Heart right ventricle (tissue), 16 donors: ENCODE measurements at regions not wholly inside any gene's neighbourhood (a gene's known extent, or its start where the extent isn't known, plus 50 kb on each side); places are given as distances from the start of the nearest gene placed in this dataset.

Source experiments
- ATAC-seq, 8 donors: fragments of 200-7000 bp; cut with Tn5 transposase; one replicate each; pipeline ENCODE4 v1.9.1; 2020; ENCODE audit warnings: mild to moderate bottlenecking in 8 of 8, moderate library complexity in 8 of 8, moderate number of reproducible peaks in 1 of 8
- DNase-seq, 2 donors: peaks; one replicate each; pipeline ENCODE4 v3.0.0-alpha.2; 2020
- H3K27ac ChIP-seq, 10 donors: fragments of 200-600 bp; sonication (generic) in 2 of 10; one replicate each; pipeline versions ENCODE4 v1.5.0 to v1.8.0; 2020 to 2022; ENCODE audit warnings: mild to moderate bottlenecking in 3 of 10
- H3K27me3 ChIP-seq, 7 donors: fragments of 200-600 bp; one replicate each; pipeline ENCODE4 v1.8.0; 2021 to 2022; ENCODE audit warnings: mild to moderate bottlenecking in 2 of 7
- H3K36me3 ChIP-seq, 9 donors: fragments of 200-600 bp; sonication (generic) in 1 of 9; one replicate each; pipeline versions ENCODE4 v1.5.0 to v1.8.0; 2020 to 2022; ENCODE audit warnings: mild to moderate bottlenecking in 2 of 9
- H3K4me1 ChIP-seq, 9 donors: fragments of 200-600 bp; sonication (generic) in 1 of 9; one replicate each; pipeline versions ENCODE4 v1.5.0 to v1.8.0; 2020 to 2022; ENCODE audit warnings: mild to moderate bottlenecking in 4 of 9
- H3K4me3 ChIP-seq, 10 donors: fragments of 200-600 bp; sonication (generic) in 2 of 10; one replicate each; pipeline versions ENCODE4 v1.5.0 to v1.8.0; 2020 to 2022; ENCODE audit warnings: mild to moderate bottlenecking in 7 of 10, moderate library complexity in 2 of 10
- H3K9me3 ChIP-seq, 11 donors: fragments of 200-600 bp in 10 of 11; sonication (generic) in 2 of 11; one replicate each; pipeline versions ENCODE4 v1.5.0 to v1.8.0; 2013 to 2022; ENCODE audit warnings: mild to moderate bottlenecking in 2 of 11, control low read depth in 1 of 11, moderate library complexity in 1 of 11
- WGBS, 2 donors: extraction: QIAGEN DNeasy Blood & Tissue Kit; methylation state at CpG; one replicate each; pipeline ENCODE4 v1.1.7; 2013; ENCODE audit warnings: inconsistent platforms in 1 of 2; 5-methylcytosine and 5-hydroxymethylcytosine counted together
- intact Hi-C, 10 donors: fragments of 100-400 bp; cut with DNase I; formaldehyde crosslinking; loops; one replicate each; pipeline versions ENCODE4 v1.11.1 to v1.14.2; 2022
- TF ChIP-seq, protein P1 (sequence below), 9 donors: fragments of 200-600 bp; sonication (generic) in 2 of 9; IDR thresholded peaks; one replicate each; pipeline versions ENCODE4 v1.5.0 to v1.8.0; 2021 to 2022; ENCODE audit warnings: antibody characterized with exemption in 9 of 9, mild to moderate bottlenecking in 5 of 9, moderate library complexity in 1 of 9
- donor health status: Arrhythmogenic right ventricular cardiomyopathy.
- donor health status: ischemic (EF 13 %, LVEDD 7.1; RV severe dilation, severe dysfunction).
- donor health status: healthy with polysubstance abuse.
- donor health status: DM: no; HTN: yes; CAD: no.
- donor health status: DM: no; HTN: no; CAD: no.
- donor health status: ischemic (EF 25% LVEDD 6.9; RV normal size, moderate dysfunction).
- donor health status: ischemic (EF 25% LVEDD 5.7; RV mildly dilated, moderate dysfunction).
- donor health status: healthy.
- donor health status: DM: yes; HTN: yes; CAD: no.
- donor health status: Ischemic cardiomyopathy.
- donor health status: ischemic (EF 35%, LVEDD 5.7; RV mildly dilated, moderate dysfunction).
- donor health status: nonischemic (EF 11% LVEDD 7.7; RV severe dilation, severe dysfunction).
- donor health status: DM: yes; HTN: yes; CAD: no.
- donor health status: PGD.
- donor health status: ischemic (EF 29% LVEDD 5.4; RV normal size, mild dysfunction).
- donor health status: nonischemic (EF 23%, LVEDD 6.1; RV moderate dilation, normal function).

DNA sequence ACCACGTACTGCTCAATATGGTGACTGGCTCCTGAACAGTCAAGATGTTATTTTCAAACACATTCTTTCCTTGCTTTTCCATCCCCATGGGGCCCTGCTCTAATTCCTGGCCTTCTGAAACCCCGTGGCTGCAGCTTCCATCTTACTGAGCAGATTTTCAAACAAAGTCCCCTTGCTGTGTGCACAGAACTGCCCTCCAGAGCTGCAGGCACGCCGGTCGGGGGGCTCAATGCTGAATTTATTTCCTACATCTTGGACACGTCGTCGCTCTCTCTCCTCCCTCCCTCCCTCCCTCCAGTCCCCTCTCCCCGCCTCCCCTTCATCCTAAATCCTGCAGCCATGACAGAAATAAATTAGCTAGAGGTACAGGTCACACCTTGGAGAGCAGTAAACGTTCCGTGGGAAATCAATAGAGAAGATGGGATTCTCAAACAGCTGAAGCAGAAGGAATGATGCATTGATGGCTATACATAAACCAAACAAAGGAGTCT, 243.1 kb upstream of the BLID start:
- no peak for ATAC-seq
- Histone ChIP-seq H3K9me3 (peaks cover 0 to 8% (median 0%) of the 10 kb centered on the region in 11 donors), H3K27ac (no peak overlapping the region), H3K4me3 (no peak overlapping the region), H3K36me3 (no peaks in the 10 kb centered on the region), H3K4me1 (peaks cover 0 to 8% (median 6%) of the 10 kb centered on the region in 9 donors), H3K27me3 (no peaks in the 10 kb centered on the region)
- DNase-seq: no peak
- intact Hi-C loops: no loop called here
- 64 to 71% methylated on average over 11 of the region's 11 CpGs for WGBS, 2 donors
- TF ChIP-seq, protein P1, sequence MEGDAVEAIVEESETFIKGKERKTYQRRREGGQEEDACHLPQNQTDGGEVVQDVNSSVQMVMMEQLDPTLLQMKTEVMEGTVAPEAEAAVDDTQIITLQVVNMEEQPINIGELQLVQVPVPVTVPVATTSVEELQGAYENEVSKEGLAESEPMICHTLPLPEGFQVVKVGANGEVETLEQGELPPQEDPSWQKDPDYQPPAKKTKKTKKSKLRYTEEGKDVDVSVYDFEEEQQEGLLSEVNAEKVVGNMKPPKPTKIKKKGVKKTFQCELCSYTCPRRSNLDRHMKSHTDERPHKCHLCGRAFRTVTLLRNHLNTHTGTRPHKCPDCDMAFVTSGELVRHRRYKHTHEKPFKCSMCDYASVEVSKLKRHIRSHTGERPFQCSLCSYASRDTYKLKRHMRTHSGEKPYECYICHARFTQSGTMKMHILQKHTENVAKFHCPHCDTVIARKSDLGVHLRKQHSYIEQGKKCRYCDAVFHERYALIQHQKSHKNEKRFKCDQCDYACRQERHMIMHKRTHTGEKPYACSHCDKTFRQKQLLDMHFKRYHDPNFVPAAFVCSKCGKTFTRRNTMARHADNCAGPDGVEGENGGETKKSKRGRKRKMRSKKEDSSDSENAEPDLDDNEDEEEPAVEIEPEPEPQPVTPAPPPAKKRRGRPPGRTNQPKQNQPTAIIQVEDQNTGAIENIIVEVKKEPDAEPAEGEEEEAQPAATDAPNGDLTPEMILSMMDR (IDR thresholded peaks at IDR 0.05): no peak

- Histone ChIP-seq H3K4me3 (no peak overlapping the region), H3K27ac (no peak overlapping the region), H3K9me3 (peaks cover 0 to 8% (median 0%) of the 10 kb centered on the region in 11 donors), H3K4me1 (peaks cover 0 to 13% (median 8%) of the 10 kb centered on the region in 9 donors), H3K27me3 (no peaks in the 10 kb centered on the region), H3K36me3 (no peaks in the 10 kb centered on the region)
- intact Hi-C loops: no loop called here
- TF ChIP-seq, protein P1 (IDR thresholded peaks at IDR 0.05): no peak
- ATAC-seq (no peak), DNase-seq (no peak)
- 66 to 77% methylated on average over 2 of the region's 2 CpGs for WGBS, 2 donors
Observed at GRCh38 chr11:122358292-122358691, 242.3 kb upstream of the BLID start.

GRCh38 chr11:122355968-122356367, 240.0 kb upstream of the BLID start:
- intact Hi-C loops: no loop called here
- H3K4me1 ChIP-seq: peaks cover 0 to 13% (median 8%) of the 10 kb centered on the region in 9 donors
- no peaks in the 10 kb centered on the region for H3K36me3 ChIP-seq
- no peak for DNase-seq
- H3K27me3 ChIP-seq: no peaks in the 10 kb centered on the region
- peaks cover 0 to 21% (median 0%) of the 10 kb centered on the region in 11 donors for H3K9me3 ChIP-seq
- WGBS, 2 donors: 97 to 100% methylated on average over 2 of the region's 2 CpGs
- no peak for ATAC-seq
- TF ChIP-seq, protein P1 (IDR thresholded peaks at IDR 0.05): no peak
- no peak overlapping the region for H3K4me3 ChIP-seq
- no peak overlapping the region for H3K27ac ChIP-seq

- intact Hi-C loops: no loop called here
- TF ChIP-seq, protein P1 (IDR thresholded peaks at IDR 0.05): no peak
- Histone ChIP-seq H3K27me3 (no peaks in the 10 kb centered on the region), H3K9me3 (peaks cover 0 to 16% (median 0%) of the 10 kb centered on the region in 11 donors), H3K27ac (peak overlapping the region in 9 of 10 donors; percentile 12 to 63 (median 35)), H3K4me1 (peaks cover 0 to 19% (median 8%) of the 10 kb centered on the region in 9 donors), H3K4me3 (no peak overlapping the region), H3K36me3 (no peaks in the 10 kb centered on the region)
- no peak for DNase-seq
- peak in 7 of 8 donors; percentile 74 to 86 (median 83) for ATAC-seq
- WGBS, 2 donors: 28 to 34% methylated on average over 3 of the region's 3 CpGs
Observed at GRCh38 chr11:122354025-122354697, 238.1 kb upstream of the BLID start.
